22Rv1 (cell line): ENCODE measurements at regions not wholly inside any gene's neighbourhood (a gene's known extent, or its start where the extent isn't known, plus 50 kb on each side); places are given as distances from the start of the nearest gene placed in this dataset.

Experiments
- H3K27ac ChIP-seq: fragments of 450-650 bp; 2 replicates; pipeline ENCODE4 v1.5.1; 2017
- CTCF ChIP-seq: fragments of 450-650 bp; IDR thresholded peaks from 2 replicates; pipeline ENCODE4 v1.5.1; 2017; ENCODE audit warnings: mild to moderate bottlenecking
- ZFX ChIP-seq: fragments of 450-650 bp; IDR thresholded peaks from 2 replicates; pipeline ENCODE4 v1.6.1; 2017; ENCODE audit warnings: antibody characterized with exemption, borderline replicate concordance

- no peak for TF ChIP-seq CTCF
- no peak for TF ChIP-seq ZFX
- H3K27ac ChIP-seq: no peak overlapping the region
Observed at GRCh38 chr12:94855853-94856252, 147.6 kb downstream of the NDUFA12 start.

- no peak overlapping the region for H3K27ac ChIP-seq
- no peak for TF ChIP-seq ZFX
- no peak for TF ChIP-seq CTCF
Observed at GRCh38 chr12:94851396-94852028, 152.0 kb downstream of the NDUFA12 start.

- H3K27ac ChIP-seq: no peak overlapping the region
- TF ChIP-seq CTCF (no peak), ZFX (no peak)
Observed at GRCh38 chr12:94849411-94849976, 154.0 kb downstream of the NDUFA12 start.

- no peak for TF ChIP-seq ZFX
- TF ChIP-seq CTCF: no peak
- H3K27ac ChIP-seq: no peak overlapping the region
Observed at GRCh38 chr12:94848966-94849365, 154.5 kb downstream of the NDUFA12 start.

- no peak for TF ChIP-seq ZFX
- TF ChIP-seq CTCF: no peak
- H3K27ac ChIP-seq: no peak overlapping the region
Observed at GRCh38 chr12:94845110-94845509, 158.4 kb downstream of the NDUFA12 start.

GRCh38 chr12:94844452-94844851 lies 159.0 kb downstream of the NDUFA12 start:
- no peak overlapping the region for H3K27ac ChIP-seq

More at GRCh38 chr12:94844452-94844851, 159.0 kb downstream of the NDUFA12 start:
- no peak for TF ChIP-seq CTCF
